ENCODE measurements at regions not wholly inside any gene's neighbourhood (a gene's known extent, or its start where the extent isn't known, plus 50 kb on each side); places are given as distances from the start of the nearest gene placed in this dataset.

- ATAC-seq (ENCODE audit: low read depth) (no peak), DNase-seq (ENCODE audit: low spot score) (no peak)
- peaks cover 11% of the 10 kb centered on the region for H3K4me1 ChIP-seq (ENCODE audit: insufficient read depth, poor library complexity, severe bottlenecking)
- no peaks in the 10 kb centered on the region for H3K36me3 ChIP-seq (ENCODE audit: low read depth)
- no peak for TF ChIP-seq CTCF (IDR thresholded peaks at IDR 0.05; ENCODE audit: poor library complexity, severe bottlenecking)
- H3K9me3 ChIP-seq (ENCODE audit: severe bottlenecking) = no peaks in the 10 kb centered on the region
- H3K4me3 ChIP-seq (ENCODE audit: severe bottlenecking) = no peak overlapping the region
- H3K27ac ChIP-seq (ENCODE audit: poor library complexity, severe bottlenecking) = no peak overlapping the region
- no peaks in the 10 kb centered on the region for H3K27me3 ChIP-seq (ENCODE audit: insufficient read depth, poor library complexity, severe bottlenecking)
Measured at GRCh38 chr21:16034446-16035190, 304.8 kb downstream of the USP25 start.

DNA sequence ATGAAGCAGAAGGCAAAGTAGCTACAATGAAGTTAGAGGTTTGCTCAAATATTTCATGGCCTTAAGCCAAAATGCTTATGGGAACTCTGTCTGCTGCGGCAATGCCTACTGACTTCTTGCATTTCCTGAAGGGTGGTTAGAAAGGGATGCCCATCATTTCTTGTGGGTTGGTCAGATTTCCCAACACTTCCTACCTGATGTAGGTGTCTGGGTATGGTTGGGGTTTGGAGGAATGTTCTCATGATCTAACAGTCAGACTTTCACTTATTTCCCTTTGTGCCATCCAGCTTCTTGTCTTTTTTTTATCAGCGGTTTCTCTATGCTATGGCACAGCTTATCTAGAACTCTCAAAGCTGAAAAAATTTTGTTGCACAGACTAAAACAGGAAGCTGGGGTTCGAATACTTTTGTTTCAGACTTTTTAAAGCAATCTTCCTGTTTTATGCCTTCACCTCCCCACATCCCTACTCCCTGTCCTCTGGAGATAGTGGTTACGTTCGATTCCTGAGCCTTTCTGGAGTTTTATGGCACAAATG, 307.7 kb downstream of the USP25 start:
- H3K9me3 ChIP-seq (ENCODE audit: severe bottlenecking) = no peaks in the 10 kb centered on the region
- peak; percentile 92 for ATAC-seq (ENCODE audit: low read depth)
- H3K36me3 ChIP-seq (ENCODE audit: low read depth) = no peaks in the 10 kb centered on the region
- H3K4me1 ChIP-seq (ENCODE audit: insufficient read depth, poor library complexity, severe bottlenecking) = peaks cover 11% of the 10 kb centered on the region
- no peak for TF ChIP-seq CTCF (IDR thresholded peaks at IDR 0.05; ENCODE audit: poor library complexity, severe bottlenecking)
- H3K27ac ChIP-seq (ENCODE audit: poor library complexity, severe bottlenecking) = peak overlapping the region; percentile 55
- no peak overlapping the region for H3K4me3 ChIP-seq (ENCODE audit: severe bottlenecking)
- no peak for DNase-seq (ENCODE audit: low spot score)
- no peaks in the 10 kb centered on the region for H3K27me3 ChIP-seq (ENCODE audit: insufficient read depth, poor library complexity, severe bottlenecking)

DNA sequence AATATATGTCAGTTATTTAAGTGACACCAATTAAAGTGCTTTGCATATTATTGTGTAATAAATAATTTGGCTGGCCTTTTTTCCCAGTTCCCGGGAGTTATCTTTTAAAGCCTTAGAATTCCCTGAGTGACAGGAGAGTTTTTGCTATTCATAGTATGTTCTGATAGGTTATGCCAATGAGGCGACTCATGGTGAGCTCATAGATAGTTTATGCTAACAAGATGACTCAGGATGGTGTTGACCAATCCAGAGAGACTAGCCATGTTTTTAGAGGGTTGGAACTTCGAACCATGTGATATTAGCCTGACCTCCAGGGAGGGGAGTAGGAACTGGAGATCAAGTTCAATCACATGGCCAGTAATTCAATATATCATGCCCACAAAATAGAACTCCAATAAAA, 310.8 kb downstream of the USP25 start:
- Histone ChIP-seq H3K9me3 (ENCODE audit: severe bottlenecking) (no peaks in the 10 kb centered on the region), H3K27ac (ENCODE audit: poor library complexity, severe bottlenecking) (no peak overlapping the region), H3K27me3 (ENCODE audit: insufficient read depth, poor library complexity, severe bottlenecking) (no peaks in the 10 kb centered on the region), H3K4me1 (ENCODE audit: insufficient read depth, poor library complexity, severe bottlenecking) (peaks cover 11% of the 10 kb centered on the region), H3K4me3 (ENCODE audit: severe bottlenecking) (no peak overlapping the region), H3K36me3 (ENCODE audit: low read depth) (no peaks in the 10 kb centered on the region)
- 0 out of 3 replicates have a peak, but pooled peaks have one; percentile 23 for ATAC-seq (ENCODE audit: low read depth)
- DNase-seq (ENCODE audit: low spot score) = no peak
- no peak for TF ChIP-seq CTCF (IDR thresholded peaks at IDR 0.05; ENCODE audit: poor library complexity, severe bottlenecking)

DNA sequence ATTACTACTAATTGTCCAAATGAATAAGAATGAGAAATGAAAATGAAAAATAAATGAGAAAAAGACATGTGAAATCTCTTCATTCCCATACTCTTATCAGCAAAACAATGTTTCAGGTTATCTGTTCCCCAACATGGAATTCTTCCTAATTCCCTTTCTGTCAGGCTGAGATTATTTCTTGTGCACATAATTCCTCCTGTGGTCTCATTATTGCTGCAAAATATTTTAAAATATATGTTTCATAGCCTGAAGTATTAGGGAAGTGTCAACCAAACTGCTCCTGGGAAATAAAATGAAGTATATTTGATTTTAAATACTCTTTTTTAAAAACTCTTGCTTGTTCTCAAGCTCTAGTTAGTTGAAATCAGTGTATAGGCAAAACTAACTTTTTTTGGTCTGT, 314.9 kb downstream of the USP25 start:
- peaks cover 7% of the 10 kb centered on the region for H3K4me1 ChIP-seq (ENCODE audit: insufficient read depth, poor library complexity, severe bottlenecking)
- no peak for TF ChIP-seq CTCF (IDR thresholded peaks at IDR 0.05; ENCODE audit: poor library complexity, severe bottlenecking)

More for the DNA sequence above, 314.9 kb downstream of the USP25 start:
- H3K4me3 ChIP-seq (ENCODE audit: severe bottlenecking) = no peak overlapping the region
- H3K9me3 ChIP-seq (ENCODE audit: severe bottlenecking) = no peaks in the 10 kb centered on the region
- ATAC-seq (ENCODE audit: low read depth) = no peak
- H3K27ac ChIP-seq (ENCODE audit: poor library complexity, severe bottlenecking) = no peak overlapping the region
- H3K27me3 ChIP-seq (ENCODE audit: insufficient read depth, poor library complexity, severe bottlenecking) = no peaks in the 10 kb centered on the region
- DNase-seq (ENCODE audit: low spot score) = no peak
- H3K36me3 ChIP-seq (ENCODE audit: low read depth) = no peaks in the 10 kb centered on the region

All from RWPE2 (cell line).